ENCODE measurements at regions not wholly inside any gene's neighbourhood (a gene's known extent, or its start where the extent isn't known, plus 50 kb on each side); places are given as distances from the start of the nearest gene placed in this dataset.

DNA sequence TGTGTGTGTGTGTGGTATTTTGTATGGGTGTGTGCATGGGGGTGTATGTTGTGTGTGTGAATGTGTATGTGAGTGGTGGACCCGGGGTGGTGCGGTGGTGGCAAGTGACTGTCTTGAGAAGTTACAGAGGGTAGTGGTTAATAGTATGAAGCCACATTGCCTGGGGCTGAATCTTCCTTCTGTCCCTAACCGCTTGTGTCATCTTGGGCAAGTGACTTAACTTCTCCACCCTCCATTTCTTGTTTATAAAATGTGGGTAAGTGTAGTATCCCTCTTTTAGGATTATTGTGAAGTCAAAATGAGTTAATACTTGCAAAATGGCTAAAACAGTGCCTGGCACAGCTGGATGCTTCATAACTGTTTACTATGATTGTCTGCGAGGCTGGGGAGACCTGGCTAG, 63.5 kb downstream of the MYCN start:
- no peak for DNase-seq (ENCODE audit: low read depth)

DNA sequence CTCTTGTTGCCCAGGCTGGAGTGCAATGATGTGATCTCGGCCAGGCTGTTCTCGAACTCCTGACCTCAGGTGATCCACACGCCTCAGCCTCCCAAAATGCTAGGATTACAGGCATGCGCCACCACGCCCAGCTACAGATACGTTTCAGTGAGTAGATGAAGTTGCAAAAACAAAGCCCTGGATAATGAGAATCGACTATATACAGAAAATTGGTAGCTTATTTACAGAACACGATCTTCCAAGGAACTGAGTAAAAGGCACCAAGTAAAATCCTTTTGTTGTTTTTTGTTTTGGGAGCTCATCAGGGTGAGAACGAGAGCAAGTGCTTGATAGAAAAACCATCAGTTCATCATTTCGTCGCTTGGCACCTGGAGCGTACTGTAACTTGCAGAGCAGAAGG, 62.8 kb downstream of the MYCN start:
- no peak for DNase-seq (ENCODE audit: low read depth)

DNA sequence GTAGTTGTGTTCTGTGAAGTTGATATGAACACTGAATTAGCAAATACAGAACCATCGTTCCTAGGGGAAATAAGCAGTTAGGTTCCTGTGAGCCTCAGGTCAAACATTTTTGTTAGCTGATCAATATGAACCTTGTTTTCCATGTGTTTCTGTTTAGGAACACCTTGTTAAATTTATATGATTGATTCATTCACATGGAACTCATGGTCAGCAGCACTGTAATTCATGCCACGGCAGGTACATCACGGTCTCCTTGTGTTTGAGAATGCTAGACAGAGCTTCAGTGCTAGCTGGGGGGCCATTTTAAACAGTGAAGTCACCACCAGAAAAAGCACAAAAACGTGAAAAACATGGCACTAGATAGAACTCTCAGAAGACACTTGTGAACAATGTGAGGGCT, 62.2 kb downstream of the MYCN start:
- no peak for DNase-seq (ENCODE audit: low read depth)

- no peak for DNase-seq (ENCODE audit: low read depth)
These were observed 61.8 kb downstream of the MYCN start for GRCh38 chr2:16002144-16002543.

- DNase-seq (ENCODE audit: low read depth), result no peak
These were observed 60.3 kb downstream of the MYCN start for GRCh38 chr2:16000642-16001041.

- DNase-seq (ENCODE audit: low read depth), result no peak
These were observed 59.5 kb downstream of the MYCN start for GRCh38 chr2:15999596-16000469.

DNA sequence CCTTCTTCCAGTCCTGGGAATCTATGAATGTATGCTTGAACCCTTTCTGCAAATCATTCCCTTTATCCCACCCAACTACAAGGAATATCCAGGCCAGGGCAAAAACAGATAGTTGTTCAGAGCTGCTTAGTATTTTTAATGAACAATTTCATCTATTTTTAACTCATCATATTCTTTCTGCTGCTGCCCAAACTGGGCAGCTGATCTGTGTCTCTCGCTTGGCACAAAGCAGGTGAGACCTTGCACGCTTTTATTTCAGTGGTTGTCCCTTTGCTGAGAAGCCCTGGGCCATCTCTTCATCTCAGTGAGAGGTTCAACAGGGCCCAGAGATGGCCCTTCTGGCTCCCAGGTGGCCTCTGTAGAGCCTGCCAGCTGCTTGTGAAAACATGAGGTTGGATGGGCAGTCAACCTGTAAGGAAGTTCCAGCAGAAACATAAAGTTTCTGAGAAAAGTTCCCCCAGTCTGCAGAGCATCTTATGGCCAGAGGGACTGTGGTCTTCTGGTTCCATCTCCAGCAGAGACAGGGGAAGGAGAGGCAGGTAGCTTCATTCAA, 57.5 kb downstream of the MYCN start:
- DNase-seq (ENCODE audit: low read depth), result no peak

DNA sequence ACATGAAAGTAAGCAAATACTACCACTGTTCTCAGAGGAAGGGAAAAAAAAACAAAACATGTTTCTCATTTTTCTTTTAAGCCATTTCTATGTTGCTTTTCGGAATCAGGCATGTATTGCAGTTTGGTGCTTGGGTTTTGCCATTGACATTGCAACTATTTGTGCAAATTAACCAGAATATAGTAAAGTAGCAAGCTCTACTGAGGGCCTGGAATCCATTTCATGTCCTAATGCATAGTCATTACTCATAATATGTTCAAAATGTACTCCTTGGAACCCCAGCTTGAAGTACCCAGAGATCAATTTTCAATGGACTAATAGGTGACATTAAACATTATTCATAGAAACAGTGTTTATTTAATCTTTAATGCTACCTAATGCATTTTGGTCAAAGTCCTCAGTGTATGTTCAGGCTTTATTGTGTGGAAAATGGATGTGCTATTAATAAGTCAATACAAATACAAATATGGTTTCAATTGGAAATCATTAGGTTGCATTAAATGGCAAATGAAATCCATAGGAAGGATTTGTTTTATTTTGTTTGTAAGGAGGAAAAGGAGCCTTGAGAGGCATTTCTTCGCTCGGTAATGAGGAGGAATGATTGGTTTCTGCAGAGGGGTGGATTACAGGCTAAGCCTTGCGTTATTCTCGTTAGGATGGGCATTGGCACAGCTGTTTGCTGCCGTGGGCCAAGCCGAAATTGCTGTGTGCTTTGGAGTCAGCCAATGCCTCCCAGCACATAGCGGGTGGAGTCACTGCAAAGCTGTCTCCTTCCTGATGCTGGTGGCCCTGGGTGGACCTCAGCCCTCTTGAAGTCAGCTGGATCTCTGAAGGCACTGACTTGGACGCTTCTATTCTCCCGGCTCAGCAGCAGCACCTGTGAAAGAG, 56.4 kb downstream of the MYCN start:
- no peak for DNase-seq (ENCODE audit: low read depth)

Data from amniotic epithelial cell (primary cell).